Posterior vena cava (tissue), 2 donors: ENCODE measurements at regions not wholly inside any gene's neighbourhood (a gene's known extent, or its start where the extent isn't known, plus 50 kb on each side); places are given as distances from the start of the nearest gene placed in this dataset.
"Not testable (repeated sequence)": the region's sequence is repeated elsewhere in the genome, so short reads cannot be mapped to it uniquely, and the experiment has no call there.

Experiments
- DNase-seq: peaks from one replicate; pipeline ENCODE4 v3.0.0-alpha.2; 2020; ENCODE audit warnings: low spot score
- intact Hi-C, 2 donors: fragments of 100-400 bp; cut with DNase I; formaldehyde crosslinking; loops; one replicate each; pipeline versions ENCODE4 v1.14.1 to v1.14.2; 2022 to 2023
- donor health status: DM: yes; HTN: yes; CAD: no.
- donor health status: DM: yes; HTN: yes; CAD: no.

GRCh38 chr6:155895641-155896040 is 440.0 kb upstream of the NOX3 start:
- DNase-seq = no peak
- intact Hi-C loops = no loop called here

- DNase-seq = no peak
- intact Hi-C loops = no loop called here
These were observed 439.1 kb upstream of the NOX3 start for GRCh38 chr6:155894758-155895157.

- intact Hi-C loops = no loop called here
- DNase-seq = no peak
These were observed 438.6 kb upstream of the NOX3 start for GRCh38 chr6:155894262-155894661.

- intact Hi-C loops = no loop called here
- DNase-seq = no peak
These were observed 434.8 kb upstream of the NOX3 start for GRCh38 chr6:155890409-155890808.

DNA sequence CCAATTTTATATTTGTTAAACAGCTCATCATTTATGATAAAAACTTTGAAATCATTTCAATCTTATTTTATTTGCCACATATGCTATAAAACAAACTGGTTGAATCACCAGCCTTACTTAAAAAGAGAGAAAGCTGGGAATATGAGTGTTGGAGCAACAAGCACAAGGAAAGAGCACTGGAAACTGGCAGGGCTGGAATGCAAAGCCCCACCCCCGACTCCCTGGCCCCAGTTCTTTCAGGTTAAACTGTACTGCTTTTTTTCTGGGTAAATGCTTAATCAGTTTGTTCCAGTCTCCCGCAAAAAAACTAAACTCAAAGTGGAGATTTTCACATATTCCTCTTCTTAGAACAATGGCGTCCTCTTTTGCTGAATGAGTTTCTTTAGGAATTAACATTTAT is 433.8 kb upstream of the NOX3 start:
- intact Hi-C loops = no loop called here
- no peak for DNase-seq

- no peak for DNase-seq
- intact Hi-C loops = no loop called here
These were observed 431.8 kb upstream of the NOX3 start for GRCh38 chr6:155887421-155887820.

GRCh38 chr6:155883741-155884140 is 428.1 kb upstream of the NOX3 start:
- DNase-seq = no peak
- intact Hi-C loops = no loop called here

DNA sequence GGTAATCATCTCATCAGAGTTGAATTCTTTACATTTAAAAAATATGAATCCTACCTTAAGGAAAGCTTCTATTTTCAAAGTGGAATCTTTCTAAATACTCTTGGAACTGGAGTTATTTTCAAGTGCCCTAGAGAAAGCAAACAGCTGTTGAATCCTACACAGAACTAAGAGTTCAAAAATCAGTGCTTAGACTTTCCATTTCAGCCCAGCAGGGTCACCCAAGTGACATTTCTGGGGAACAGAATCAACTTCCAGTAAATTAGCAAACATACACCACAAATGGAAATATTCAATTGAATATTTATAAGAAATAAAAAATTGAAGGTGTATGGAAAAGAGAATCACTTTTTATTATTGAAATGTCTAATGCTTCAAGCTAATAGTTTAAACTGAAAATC is 427.7 kb upstream of the NOX3 start:
- DNase-seq = no peak
- intact Hi-C loops = no loop called here

DNA sequence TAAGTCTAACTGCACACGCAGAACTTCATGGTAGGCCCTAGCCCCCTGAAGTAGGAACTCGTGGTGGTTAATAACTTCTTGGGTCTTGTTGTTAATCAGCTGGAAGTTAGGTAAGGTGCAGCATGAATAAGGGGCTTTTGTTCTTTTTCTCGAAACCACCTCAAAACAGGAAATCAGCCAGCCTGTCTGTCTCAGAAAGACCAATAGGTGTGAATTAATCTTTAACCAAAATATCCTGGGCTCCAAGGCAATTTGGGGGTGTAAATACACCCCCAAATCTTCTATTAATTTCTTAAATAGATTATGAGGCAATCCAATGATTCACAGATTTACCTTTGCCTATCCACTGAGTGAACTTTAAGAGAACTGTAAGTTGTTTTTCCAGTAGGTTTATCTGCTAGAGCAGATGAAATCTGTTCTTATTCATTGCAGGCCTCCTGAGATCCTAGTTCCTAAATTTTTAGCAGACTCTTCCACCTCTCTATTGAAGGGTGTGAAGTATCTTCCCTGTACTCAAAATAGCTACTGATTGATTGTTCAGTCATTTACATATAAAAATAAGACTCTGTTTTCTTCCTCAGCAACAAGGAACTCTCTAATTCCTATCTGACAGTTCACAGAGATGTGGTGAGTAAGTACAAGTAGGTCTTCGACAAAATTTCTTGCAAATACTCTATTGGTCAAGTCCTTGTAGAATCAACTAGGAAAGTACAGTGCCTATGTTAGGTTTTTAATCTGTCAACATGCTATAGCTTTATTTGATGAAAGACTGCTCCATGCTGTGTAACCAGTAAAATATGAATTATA is 427.1 kb upstream of the NOX3 start:
- intact Hi-C loops = no loop called here
- no peak for DNase-seq

DNA sequence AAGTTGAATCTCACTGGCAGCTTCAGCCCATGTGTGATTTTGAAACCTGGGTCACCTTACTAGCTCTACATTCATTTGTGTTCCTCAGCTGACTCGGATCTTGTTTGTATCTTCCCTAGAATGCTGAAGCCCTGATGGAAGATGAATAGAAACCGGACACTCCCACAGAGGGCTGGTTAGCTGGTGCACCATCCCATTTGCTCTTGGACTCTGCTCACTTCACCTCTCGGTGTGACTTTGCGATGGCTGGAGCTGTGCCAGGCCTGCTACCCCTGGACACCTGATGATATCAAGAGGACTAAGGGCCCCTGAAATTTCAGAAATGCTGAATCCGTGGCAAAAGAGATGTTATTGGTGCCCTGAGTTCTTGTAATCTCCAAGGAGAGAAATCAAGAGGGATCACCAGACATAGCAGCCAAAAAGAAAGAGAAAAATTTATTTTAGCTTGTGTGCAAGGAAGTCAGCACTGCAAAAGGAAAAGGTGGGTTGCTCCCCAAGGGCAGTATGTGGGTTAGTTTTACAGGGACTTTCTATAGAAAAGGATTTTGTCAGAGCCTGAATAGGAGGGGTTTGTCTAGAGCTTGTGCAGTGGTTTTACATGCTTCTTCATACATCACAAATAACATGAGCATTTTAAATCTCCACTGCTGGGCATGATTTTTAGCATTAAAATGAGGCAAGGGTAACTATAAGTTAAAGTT is 426.3 kb upstream of the NOX3 start:
- DNase-seq = no peak
- intact Hi-C loops = no loop called here

- DNase-seq = no peak
- intact Hi-C loops = no loop called here
These were observed 425.3 kb upstream of the NOX3 start for GRCh38 chr6:155880900-155881299.

GRCh38 chr6:155872961-155873360 is 417.3 kb upstream of the NOX3 start:
- peak; percentile 65 for DNase-seq

DNA sequence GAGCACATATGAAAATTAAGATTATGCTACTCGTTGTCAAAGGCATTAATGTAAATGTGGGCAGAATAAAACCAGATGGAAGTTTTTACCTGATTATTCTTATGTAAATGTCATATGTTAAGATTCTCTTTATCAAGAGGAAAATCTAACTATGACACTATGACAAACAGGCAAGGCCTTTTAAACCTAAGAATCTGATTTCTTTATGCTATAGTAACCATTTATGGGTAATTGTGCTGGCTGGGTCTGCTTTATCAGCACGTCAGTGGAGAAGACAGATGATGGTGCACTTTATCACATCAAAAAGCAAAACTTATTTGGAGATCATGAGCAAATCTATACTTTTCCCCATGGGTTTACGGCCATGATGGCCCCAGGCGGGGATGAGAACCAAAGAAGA is 412.0 kb upstream of the NOX3 start:
- no peak for DNase-seq
- intact Hi-C loops = no loop called here

More at GRCh38 chr6:155872961-155873360, 417.3 kb upstream of the NOX3 start:
- intact Hi-C loops = no loop called here

DNA sequence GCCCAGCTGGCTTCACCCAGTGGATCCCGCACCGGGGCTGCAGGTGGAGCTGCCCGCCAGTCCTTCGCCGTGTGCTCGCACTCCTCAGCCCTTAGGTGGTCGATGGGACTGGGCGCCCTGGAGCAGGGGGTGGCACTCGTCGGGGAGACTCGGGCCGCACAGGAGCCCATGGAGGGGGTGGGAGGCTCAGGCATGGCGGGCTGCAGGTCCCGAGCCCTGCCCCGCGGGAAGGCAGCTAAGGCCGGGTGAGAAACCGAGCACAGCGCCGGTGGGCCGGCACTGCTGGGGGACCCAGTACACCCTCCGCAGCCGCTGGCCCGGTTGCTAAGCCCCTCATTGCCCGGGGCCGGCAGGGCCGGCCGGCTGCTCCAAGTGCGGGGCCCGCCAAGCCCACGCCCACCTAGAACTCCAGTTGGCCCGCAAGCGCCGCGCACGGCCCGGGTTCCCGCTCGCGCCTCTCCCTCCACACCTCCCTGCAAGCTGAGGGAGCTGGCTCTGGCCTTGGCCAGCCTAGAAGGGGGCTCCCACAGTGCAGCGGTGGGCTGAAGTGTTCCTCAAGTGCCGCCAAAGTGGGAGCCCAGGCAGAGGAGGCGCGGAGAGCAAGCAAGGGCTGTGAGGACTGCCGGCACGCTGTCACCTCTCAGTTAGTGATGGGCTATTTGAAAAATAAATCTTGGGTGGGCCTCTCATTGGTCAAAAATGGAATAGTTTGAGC is 411.2 kb upstream of the NOX3 start:
- intact Hi-C loops = not testable (repeated sequence)
- DNase-seq = peak; percentile 61

- intact Hi-C loops = no loop called here
These were observed 406.2 kb upstream of the NOX3 start for GRCh38 chr6:155861821-155862220.

DNA sequence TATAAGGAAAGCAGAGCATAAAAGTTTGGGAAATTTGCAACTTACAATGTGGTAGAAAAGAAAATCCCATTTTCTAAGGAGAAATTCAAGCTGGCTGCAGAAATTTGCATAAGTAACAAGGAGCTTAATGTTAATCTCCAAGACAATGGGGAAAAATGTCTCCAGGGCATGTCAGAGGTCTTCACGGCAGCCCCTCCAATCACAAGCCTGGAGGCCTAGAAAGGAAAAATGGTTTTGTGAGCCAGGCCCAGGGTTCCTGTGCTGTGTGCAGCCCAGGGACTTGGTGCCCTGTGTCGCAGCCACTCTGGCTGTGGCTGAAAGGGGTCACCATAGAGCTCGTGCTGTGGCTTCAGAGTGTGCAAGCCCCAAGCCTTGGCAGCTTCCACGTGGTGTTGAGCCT is 403.3 kb upstream of the NOX3 start:
- DNase-seq, intact Hi-C loops: not testable (repeated sequence)

More at GRCh38 chr6:155861821-155862220, 406.2 kb upstream of the NOX3 start:
- DNase-seq = no peak

- DNase-seq = no peak
- intact Hi-C loops = no loop called here
These were observed 399.1 kb upstream of the NOX3 start for GRCh38 chr6:155854787-155855186.

DNA sequence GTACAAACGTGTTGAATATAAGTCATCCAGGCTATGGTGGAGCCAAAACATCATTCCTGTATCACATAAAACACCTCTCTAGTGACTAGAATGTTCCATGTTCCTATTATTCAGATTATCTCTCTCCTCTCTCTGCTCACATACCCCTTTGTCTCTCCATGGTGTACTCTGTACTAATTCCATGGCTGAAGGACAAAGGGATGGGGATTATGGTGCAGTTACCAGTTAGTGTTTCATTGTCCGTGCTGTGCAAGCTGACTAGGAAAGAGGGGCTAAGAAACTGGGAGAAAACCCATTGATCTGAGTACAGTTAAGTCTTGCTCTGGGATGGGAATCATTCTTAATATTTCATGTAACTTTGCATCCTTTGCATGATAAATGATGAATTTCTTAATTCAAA is 397.4 kb upstream of the NOX3 start:
- intact Hi-C loops = no loop called here
- no peak for DNase-seq

- DNase-seq = no peak
- intact Hi-C loops = no loop called here
These were observed 394.8 kb upstream of the NOX3 start for GRCh38 chr6:155850408-155850841.

DNA sequence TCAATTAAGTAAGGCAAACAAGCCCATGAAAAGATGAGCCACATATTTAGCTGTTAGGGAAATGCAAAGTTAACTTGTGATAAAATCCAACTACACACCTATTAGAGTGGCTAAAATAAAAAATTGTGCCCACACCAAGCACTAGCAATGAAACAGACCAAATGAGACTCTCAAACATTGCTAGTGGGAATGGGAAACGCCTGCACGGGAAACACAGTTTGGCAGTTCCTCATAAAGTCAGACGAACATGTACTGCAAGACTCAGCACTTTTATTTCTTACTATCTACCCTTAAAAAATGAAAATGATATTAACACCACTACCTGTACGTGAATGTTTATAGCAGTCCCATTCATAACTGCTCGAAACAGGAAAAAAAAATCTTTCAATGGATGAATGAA is 392.1 kb upstream of the NOX3 start:
- no peak for DNase-seq
- intact Hi-C loops = loop anchor here in 1 of 2 donors (10.0 kb wide), 1 partner anchor 947 kb away; no protein-coding TSS in a partner anchor
